T-helper 17 cell (primary cell): ENCODE measurements at regions not wholly inside any gene's neighbourhood (a gene's known extent, or its start where the extent isn't known, plus 50 kb on each side); places are given as distances from the start of the nearest gene placed in this dataset.

Experiments
- ATAC-seq: fragments of 150-1000 bp; cut with Tn5 transposase; 2 replicates; pipeline ENCODE4 v1.10.0; 2021; ENCODE audit warnings: mild to moderate bottlenecking, moderate library complexity
- DNase-seq, 3 donors: peaks; one replicate each; pipeline versions ENCODE4 v3.0.0 to v3.0.0-alpha.2; 2020 to 2021
- H3K9me3 ChIP-seq: one replicate; pipeline ENCODE4 v1.7.0; 2013; ENCODE audit warnings: low read length, mild to moderate bottlenecking; ENCODE audit not compliant: control insufficient read depth, poor library complexity, severe bottlenecking
- H3K27ac Mint-ChIP-seq: one replicate; pipeline ENCODE4 v1.8.0; 2022; ENCODE audit warnings: mild to moderate bottlenecking, moderate library complexity, mixed read lengths
- H3K27me3 Mint-ChIP-seq: one replicate; pipeline ENCODE4 v1.8.0; 2022; ENCODE audit warnings: mixed read lengths
- H3K36me3 Mint-ChIP-seq: one replicate; pipeline ENCODE4 v1.8.0; 2022; ENCODE audit warnings: low read depth, mixed read lengths
- H3K4me1 Mint-ChIP-seq: one replicate; pipeline ENCODE4 v1.8.0; 2022; ENCODE audit warnings: mild to moderate bottlenecking, mixed read lengths
- H3K4me3 Mint-ChIP-seq: one replicate; pipeline ENCODE4 v1.8.0; 2022; ENCODE audit warnings: mild to moderate bottlenecking, moderate library complexity, mixed read lengths

GRCh38 chr1:58919959-58920321 is 136.1 kb upstream of the JUN start:
- no peak overlapping the region for H3K27ac Mint-ChIP-seq
- ATAC-seq (no peak), DNase-seq (no peak)
- H3K4me3 Mint-ChIP-seq, result no peak overlapping the region
- H3K9me3 ChIP-seq, result no peaks in the 10 kb centered on the region
- no peaks in the 10 kb centered on the region for H3K36me3 Mint-ChIP-seq
- peaks cover 15% of the 10 kb centered on the region for H3K4me1 Mint-ChIP-seq
- no peaks in the 10 kb centered on the region for H3K27me3 Mint-ChIP-seq

GRCh38 chr1:58921342-58921741 is 137.5 kb upstream of the JUN start:
- Mint-ChIP-seq H3K27me3 (no peaks in the 10 kb centered on the region), H3K4me1 (peaks cover 18% of the 10 kb centered on the region), H3K27ac (no peak overlapping the region), H3K4me3 (no peak overlapping the region), H3K36me3 (no peaks in the 10 kb centered on the region)
- no peak for ATAC-seq
- no peak for DNase-seq
- no peaks in the 10 kb centered on the region for H3K9me3 ChIP-seq

GRCh38 chr1:58921751-58922150 is 137.9 kb upstream of the JUN start:
- H3K4me3 Mint-ChIP-seq, result no peak overlapping the region
- peak overlapping the region; percentile 80 for H3K27ac Mint-ChIP-seq

GRCh38 chr1:58922302-58923089 is 138.6 kb upstream of the JUN start:
- H3K27me3 Mint-ChIP-seq, result no peaks in the 10 kb centered on the region
- peak in 2 of 3 donors; percentile 16 to 40 for DNase-seq
- no peaks in the 10 kb centered on the region for H3K36me3 Mint-ChIP-seq
- ATAC-seq, result peak; percentile 99
- H3K9me3 ChIP-seq, result no peaks in the 10 kb centered on the region
- H3K4me3 Mint-ChIP-seq, result peak overlapping the region; percentile 39
- H3K27ac Mint-ChIP-seq, result peak overlapping the region; percentile 80
- H3K4me1 Mint-ChIP-seq, result peaks cover 17% of the 10 kb centered on the region

More at GRCh38 chr1:58921751-58922150, 137.9 kb upstream of the JUN start:
- H3K9me3 ChIP-seq, result no peaks in the 10 kb centered on the region
- ATAC-seq (no peak), DNase-seq (no peak)
- Mint-ChIP-seq H3K27me3 (no peaks in the 10 kb centered on the region), H3K4me1 (peaks cover 18% of the 10 kb centered on the region), H3K36me3 (no peaks in the 10 kb centered on the region)

GRCh38 chr1:58923090-58923470 is 139.2 kb upstream of the JUN start:
- peak overlapping the region; percentile 53 for H3K4me3 Mint-ChIP-seq
- H3K36me3 Mint-ChIP-seq, result no peaks in the 10 kb centered on the region
- no peak for DNase-seq
- H3K9me3 ChIP-seq, result no peaks in the 10 kb centered on the region
- H3K27me3 Mint-ChIP-seq, result no peaks in the 10 kb centered on the region
- H3K4me1 Mint-ChIP-seq, result peaks cover 17% of the 10 kb centered on the region
- peak overlapping the region; percentile 80 for H3K27ac Mint-ChIP-seq
- no peak for ATAC-seq

- Mint-ChIP-seq H3K27me3 (peaks cover 9% of the 10 kb centered on the region), H3K4me1 (peaks cover 17% of the 10 kb centered on the region), H3K36me3 (peaks cover 4% of the 10 kb centered on the region), H3K27ac (no peak overlapping the region), H3K4me3 (no peak overlapping the region)
- DNase-seq (no peak), ATAC-seq (no peak)
- no peaks in the 10 kb centered on the region for H3K9me3 ChIP-seq
These were observed 140.2 kb upstream of the JUN start for GRCh38 chr1:58924016-58924565.

- no peaks in the 10 kb centered on the region for H3K9me3 ChIP-seq
- DNase-seq, result no peak
- H3K27me3 Mint-ChIP-seq, result peaks cover 16% of the 10 kb centered on the region
- H3K4me3 Mint-ChIP-seq, result no peak overlapping the region
- H3K27ac Mint-ChIP-seq, result no peak overlapping the region
- peaks cover 4% of the 10 kb centered on the region for H3K36me3 Mint-ChIP-seq
- no peak for ATAC-seq
- peaks cover 23% of the 10 kb centered on the region for H3K4me1 Mint-ChIP-seq
These were observed 141.0 kb upstream of the JUN start for GRCh38 chr1:58924821-58925220.

DNA sequence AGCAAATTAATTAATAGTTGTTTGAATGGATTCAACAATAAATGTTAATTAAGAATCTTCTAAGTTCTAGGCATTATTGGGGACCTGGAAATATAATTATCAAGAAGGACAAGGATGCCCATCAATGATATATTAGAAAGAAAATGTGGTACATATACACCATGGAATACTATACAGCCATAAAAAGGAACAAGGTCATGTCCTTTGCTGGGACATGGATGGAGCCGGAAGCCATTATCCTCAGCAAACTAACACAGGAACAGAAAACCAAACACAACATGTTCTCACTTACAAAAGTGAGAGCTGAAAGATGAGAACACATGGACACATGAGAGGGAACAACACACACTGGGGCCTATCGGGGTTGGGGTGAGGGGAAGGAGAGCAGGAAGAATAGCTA is 141.4 kb upstream of the JUN start:
- no peak for DNase-seq
- peaks cover 17% of the 10 kb centered on the region for H3K27me3 Mint-ChIP-seq
- ATAC-seq, result no peak
- no peaks in the 10 kb centered on the region for H3K9me3 ChIP-seq
- H3K27ac Mint-ChIP-seq, result no peak overlapping the region
- peaks cover 26% of the 10 kb centered on the region for H3K4me1 Mint-ChIP-seq
- no peak overlapping the region for H3K4me3 Mint-ChIP-seq
- peaks cover 4% of the 10 kb centered on the region for H3K36me3 Mint-ChIP-seq

GRCh38 chr1:58926152-58926551 is 142.3 kb upstream of the JUN start:
- DNase-seq (no peak), ATAC-seq (no peak)
- Mint-ChIP-seq H3K36me3 (peaks cover 4% of the 10 kb centered on the region), H3K27ac (no peak overlapping the region), H3K4me1 (peaks cover 29% of the 10 kb centered on the region), H3K4me3 (no peak overlapping the region), H3K27me3 (peaks cover 23% of the 10 kb centered on the region)
- no peaks in the 10 kb centered on the region for H3K9me3 ChIP-seq

DNA sequence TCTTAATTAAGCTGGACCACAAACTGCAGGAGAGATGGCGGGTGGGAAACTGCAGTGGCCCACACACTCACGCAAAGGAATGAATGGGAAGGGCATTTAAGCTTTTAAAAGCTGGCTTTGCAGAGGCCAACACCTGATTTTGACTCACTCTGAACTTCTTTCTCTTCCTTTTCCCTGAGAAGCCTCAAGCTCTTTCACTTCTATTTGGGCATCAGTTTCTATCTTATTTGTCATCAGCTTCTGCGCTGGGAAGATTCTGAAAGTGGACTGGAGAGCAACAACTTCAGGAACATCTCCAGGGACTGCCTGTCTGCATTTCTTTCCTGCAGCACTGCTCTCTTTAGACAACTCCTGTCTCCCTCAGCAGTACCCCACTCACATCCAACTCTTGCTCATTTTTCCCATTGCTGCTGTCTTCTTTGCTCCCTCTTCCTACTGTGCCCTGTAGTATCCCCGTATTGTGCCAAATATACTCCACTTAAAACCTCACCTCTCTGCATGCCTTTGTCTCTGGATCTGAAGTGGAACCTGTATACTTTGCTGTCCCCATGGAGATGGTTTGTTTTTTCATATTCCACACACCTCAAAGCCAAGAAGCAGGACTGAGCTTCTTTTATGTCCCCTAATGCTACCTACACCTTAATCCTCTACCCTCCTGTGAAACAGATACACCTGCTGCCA is 143.3 kb upstream of the JUN start:
- Mint-ChIP-seq H3K4me3 (no peak overlapping the region), H3K27ac (no peak overlapping the region), H3K27me3 (peaks cover 28% of the 10 kb centered on the region), H3K4me1 (peaks cover 32% of the 10 kb centered on the region), H3K36me3 (peaks cover 4% of the 10 kb centered on the region)
- no peaks in the 10 kb centered on the region for H3K9me3 ChIP-seq
- ATAC-seq, result no peak
- no peak for DNase-seq

GRCh38 chr1:58927722-58928085 is 143.9 kb upstream of the JUN start:
- peaks cover 30% of the 10 kb centered on the region for H3K4me1 Mint-ChIP-seq
- H3K9me3 ChIP-seq, result no peaks in the 10 kb centered on the region
- H3K27ac Mint-ChIP-seq, result no peak overlapping the region
- DNase-seq (no peak), ATAC-seq (no peak)
- H3K36me3 Mint-ChIP-seq, result peaks cover 4% of the 10 kb centered on the region
- H3K4me3 Mint-ChIP-seq, result no peak overlapping the region
- peaks cover 28% of the 10 kb centered on the region for H3K27me3 Mint-ChIP-seq

DNA sequence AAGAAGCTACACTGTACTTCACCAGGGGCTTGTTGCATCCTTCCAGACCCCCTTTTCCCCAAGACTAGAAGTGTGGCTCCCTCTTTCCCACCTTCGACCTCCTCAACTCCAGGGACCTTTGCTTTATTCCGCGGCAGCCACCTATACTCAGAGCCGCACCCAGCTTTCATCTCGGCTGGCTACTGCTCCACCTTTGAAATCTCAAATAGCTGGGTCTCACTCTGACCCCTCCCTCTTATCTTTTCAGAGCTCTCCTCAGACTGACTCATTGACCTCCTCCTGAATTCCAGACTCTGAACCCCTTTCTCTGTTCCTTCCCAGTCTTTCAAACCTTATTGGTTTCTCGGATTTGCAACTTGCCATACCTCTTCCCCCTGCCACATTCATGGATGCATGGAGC is 144.7 kb upstream of the JUN start:
- H3K9me3 ChIP-seq, result no peaks in the 10 kb centered on the region
- H3K4me3 Mint-ChIP-seq, result no peak overlapping the region
- peaks cover 31% of the 10 kb centered on the region for H3K4me1 Mint-ChIP-seq

DNA sequence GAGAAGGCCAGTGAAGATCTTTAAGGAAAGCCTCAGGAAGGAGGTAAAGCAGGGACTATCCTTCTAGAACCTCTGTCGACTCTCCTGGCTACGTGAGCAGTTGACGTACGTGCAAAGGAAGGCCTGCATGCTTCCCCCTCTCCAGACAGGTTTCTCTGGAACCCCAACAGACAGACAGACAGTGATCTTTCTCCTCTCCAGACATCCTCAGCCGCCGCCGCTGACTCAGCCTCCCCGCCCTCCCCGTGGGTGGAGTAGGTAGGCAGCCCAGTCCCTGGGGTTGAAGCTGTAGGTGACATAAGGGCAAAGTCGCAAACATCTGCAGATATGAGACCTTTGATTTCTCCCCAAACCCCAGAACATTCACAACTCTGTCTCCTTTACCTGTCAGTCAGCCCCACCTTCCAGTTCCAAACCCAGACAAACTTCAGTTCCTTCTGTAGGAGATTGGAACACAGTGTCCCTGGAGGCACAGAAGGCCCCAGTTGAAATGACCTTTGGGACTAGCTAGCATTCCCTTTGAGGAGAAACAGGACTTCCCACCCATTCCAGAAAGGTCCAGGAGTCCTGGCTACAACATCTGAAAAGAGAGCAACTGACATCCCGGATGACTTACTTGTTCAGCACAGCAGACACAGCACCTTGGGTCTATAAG is 146.0 kb upstream of the JUN start:
- Mint-ChIP-seq H3K27me3 (peaks cover 28% of the 10 kb centered on the region), H3K36me3 (peaks cover 4% of the 10 kb centered on the region), H3K4me1 (peaks cover 35% of the 10 kb centered on the region), H3K4me3 (no peak overlapping the region), H3K27ac (no peak overlapping the region)
- DNase-seq (peak in 2 of 3 donors; percentile 23 to 55), ATAC-seq (peak; percentile 76)
- H3K9me3 ChIP-seq, result no peaks in the 10 kb centered on the region

More for the DNA sequence above, 144.7 kb upstream of the JUN start:
- peaks cover 28% of the 10 kb centered on the region for H3K27me3 Mint-ChIP-seq
- ATAC-seq (no peak), DNase-seq (no peak)
- H3K27ac Mint-ChIP-seq, result no peak overlapping the region
- H3K36me3 Mint-ChIP-seq, result peaks cover 4% of the 10 kb centered on the region
